NCI-H1105 treated with DMSO at 0.1 percent for 48 hours (cell line): ENCODE measurements at regions not wholly inside any gene's neighbourhood (a gene's known extent, or its start where the extent isn't known, plus 50 kb on each side); places are given as distances from the start of the nearest gene placed in this dataset.

ENCODE experiments used
- DNase-seq: peaks from one replicate; lab custom pipeline; 2025; lab: John Stamatoyannopoulos, UW

GRCh38 chr4:53775381-53775780 lies 184.1 kb upstream of the LNX1 start:
- no peak for DNase-seq

GRCh38 chr4:53771326-53771725 lies 180.0 kb upstream of the LNX1 start:
- no peak for DNase-seq

GRCh38 chr4:53767482-53767881 lies 176.2 kb upstream of the LNX1 start:
- DNase-seq: no peak

GRCh38 chr4:53764761-53765490 lies 173.6 kb upstream of the LNX1 start:
- no peak for DNase-seq

- DNase-seq: no peak
Measured at GRCh38 chr4:53763813-53764597, 172.7 kb upstream of the LNX1 start.

GRCh38 chr4:53755656-53756055 lies 164.4 kb upstream of the LNX1 start:
- DNase-seq: no peak

- no peak for DNase-seq
Measured at GRCh38 chr4:53752124-53752523, 160.8 kb upstream of the LNX1 start.

- DNase-seq: no peak
Measured at GRCh38 chr4:53748328-53748772, 157.1 kb upstream of the LNX1 start.

GRCh38 chr4:53747401-53747800 lies 156.1 kb upstream of the LNX1 start:
- no peak for DNase-seq

GRCh38 chr4:53744446-53745160 lies 153.3 kb upstream of the LNX1 start:
- no peak for DNase-seq

- DNase-seq: no peak
Measured at GRCh38 chr4:53734584-53735353, 143.5 kb upstream of the LNX1 start.

- DNase-seq: no peak
Measured at GRCh38 chr4:53734182-53734581, 142.9 kb upstream of the LNX1 start.

- DNase-seq: no peak
Measured at GRCh38 chr4:53732661-53733060, 141.4 kb upstream of the LNX1 start.

- no peak for DNase-seq
Measured at GRCh38 chr4:53730031-53730805, 138.9 kb upstream of the LNX1 start.

GRCh38 chr4:53722110-53722509 lies 130.8 kb upstream of the LNX1 start:
- no peak for DNase-seq

- DNase-seq: no peak
Measured at GRCh38 chr4:53721263-53721662, 130.0 kb upstream of the LNX1 start.

GRCh38 chr4:53720776-53721175 lies 129.5 kb upstream of the LNX1 start:
- no peak for DNase-seq

GRCh38 chr4:53717064-53717549 lies 125.8 kb upstream of the LNX1 start:
- DNase-seq: no peak

- no peak for DNase-seq
Measured at GRCh38 chr4:53716471-53717063, 125.3 kb upstream of the LNX1 start.

- DNase-seq: no peak
Measured at GRCh38 chr4:53716011-53716410, 124.7 kb upstream of the LNX1 start.
